ENCODE measurements at regions not wholly inside any gene's neighbourhood (a gene's known extent, or its start where the extent isn't known, plus 50 kb on each side); places are given as distances from the start of the nearest gene placed in this dataset.
"Not testable (repeated sequence)": the region's sequence is repeated elsewhere in the genome, so short reads cannot be mapped to it uniquely, and the experiment has no call there.

DNA sequence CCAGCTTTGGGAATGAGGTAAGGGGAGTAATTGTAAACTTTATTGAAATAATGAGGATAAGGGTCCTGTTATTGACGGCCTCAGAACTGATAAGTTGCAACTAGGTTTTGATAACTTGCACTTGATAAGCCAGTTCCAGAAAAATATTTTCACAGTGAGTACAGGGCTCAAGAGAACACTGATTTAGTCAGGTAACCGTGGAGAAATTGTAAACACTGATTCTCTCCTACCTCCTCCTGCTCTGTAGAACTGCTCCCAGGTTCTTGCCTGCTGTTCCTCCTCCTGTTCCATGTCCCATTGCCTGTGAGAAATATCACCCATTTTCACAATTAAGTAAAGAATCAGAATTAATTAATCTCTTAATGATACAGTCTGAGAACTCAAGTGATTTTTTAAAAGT lies 55.0 kb upstream of the CXXC4 start:
- FAIRE-seq = no peak

GRCh38 chr4:104559502-104559901 lies 64.8 kb upstream of the CXXC4 start:
- no peak for FAIRE-seq

DNA sequence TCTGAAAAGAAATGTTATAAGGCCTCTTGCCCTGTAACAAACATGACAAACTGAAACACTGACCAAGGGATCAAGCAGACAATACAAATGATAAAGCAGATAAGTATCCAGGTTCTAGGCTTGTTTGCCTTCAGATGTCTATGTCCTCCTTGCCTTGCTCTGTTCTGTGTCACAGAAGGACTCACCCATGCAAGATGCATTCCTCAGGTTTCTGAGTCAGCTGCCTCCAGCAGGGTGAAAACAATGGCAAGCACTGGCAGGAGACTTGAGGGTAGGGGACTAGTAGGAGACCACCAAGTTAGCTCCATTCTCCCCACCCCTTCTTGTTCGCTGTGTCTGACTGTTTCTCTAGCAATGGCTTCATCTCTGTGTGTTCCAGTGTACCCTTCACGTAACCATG lies 76.6 kb upstream of the CXXC4 start:
- FAIRE-seq = no peak

DNA sequence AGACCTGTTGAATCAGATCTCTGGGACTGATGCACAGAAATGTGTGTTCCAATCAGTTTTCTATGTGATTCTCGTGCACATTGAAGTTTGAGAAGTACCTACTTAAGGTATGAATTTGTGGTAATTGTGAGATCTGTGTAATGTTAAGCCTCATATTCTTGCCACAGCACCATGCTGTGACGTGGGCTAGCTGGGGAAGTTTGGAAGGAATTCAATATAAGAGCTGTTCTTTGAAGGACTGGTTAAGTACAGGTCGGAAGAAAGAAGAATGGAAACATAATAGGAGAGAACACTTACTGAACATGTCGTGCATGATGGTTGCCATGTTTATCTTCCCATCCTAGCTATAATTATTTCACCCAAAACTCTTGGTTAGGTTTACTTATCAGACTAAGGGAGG lies 79.7 kb upstream of the CXXC4 start:
- no peak for FAIRE-seq

DNA sequence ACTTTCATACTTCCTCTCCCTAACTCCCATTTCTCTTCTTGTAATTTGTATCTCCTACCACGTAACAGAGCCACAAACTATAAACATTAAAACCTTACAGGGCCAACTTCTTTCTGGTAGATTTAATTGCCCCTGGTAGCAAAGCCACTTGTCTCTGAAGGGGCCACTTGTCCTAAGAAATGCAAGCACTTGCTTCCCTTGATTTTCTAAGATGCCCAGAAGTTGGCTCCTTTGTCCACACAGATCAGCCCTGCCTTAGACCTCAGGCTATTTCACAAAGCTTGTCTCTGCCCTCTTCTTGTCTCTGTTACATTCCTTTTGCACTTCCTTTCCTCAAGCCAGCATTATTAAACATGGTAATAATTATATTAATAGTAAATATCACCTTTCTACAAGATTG lies 80.6 kb upstream of the CXXC4 start:
- FAIRE-seq = no peak

GRCh38 chr4:104577405-104577804 lies 82.7 kb upstream of the CXXC4 start:
- FAIRE-seq = peak; percentile 11

DNA sequence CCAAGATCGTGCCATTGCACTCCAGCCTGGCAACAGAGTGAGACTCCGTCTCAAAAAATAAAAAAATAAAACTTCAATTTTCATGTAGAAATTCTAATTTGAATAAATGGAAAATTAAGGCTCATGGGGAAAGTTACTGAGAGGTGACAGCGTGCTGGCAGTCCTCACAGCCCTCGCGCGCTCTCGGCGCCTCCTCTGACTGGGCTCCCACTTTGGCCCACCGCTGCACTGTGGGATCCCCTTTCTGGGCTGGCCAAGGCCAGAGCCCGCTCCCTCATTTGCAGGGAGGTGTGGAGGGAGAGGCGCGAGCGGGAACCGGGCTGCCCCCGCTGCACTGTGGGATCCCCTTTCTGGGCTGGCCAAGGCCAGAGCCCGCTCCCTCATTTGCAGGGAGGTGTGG lies 86.8 kb upstream of the CXXC4 start:
- not testable (repeated sequence) for FAIRE-seq

DNA sequence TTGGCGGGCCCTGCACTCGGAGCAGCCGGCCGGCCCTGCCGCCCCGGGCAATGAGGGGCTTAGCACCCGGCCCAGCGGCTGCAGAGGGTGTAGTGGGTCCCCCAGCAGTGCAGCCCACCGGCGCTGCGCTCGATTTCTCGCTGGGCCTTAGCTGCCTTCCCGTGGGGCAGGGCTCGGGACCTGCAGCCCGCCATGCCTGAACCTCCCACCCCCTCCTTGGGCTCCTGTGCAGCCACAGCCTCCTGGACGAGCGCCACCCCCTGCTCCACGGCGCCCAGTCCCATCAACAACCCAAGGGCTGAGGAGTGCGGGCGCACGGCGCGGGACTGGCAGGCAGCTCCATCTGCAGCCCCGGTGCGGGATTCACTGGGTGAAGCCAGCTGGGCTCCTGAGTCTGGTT lies 87.4 kb upstream of the CXXC4 start:
- not testable (repeated sequence) for FAIRE-seq

DNA sequence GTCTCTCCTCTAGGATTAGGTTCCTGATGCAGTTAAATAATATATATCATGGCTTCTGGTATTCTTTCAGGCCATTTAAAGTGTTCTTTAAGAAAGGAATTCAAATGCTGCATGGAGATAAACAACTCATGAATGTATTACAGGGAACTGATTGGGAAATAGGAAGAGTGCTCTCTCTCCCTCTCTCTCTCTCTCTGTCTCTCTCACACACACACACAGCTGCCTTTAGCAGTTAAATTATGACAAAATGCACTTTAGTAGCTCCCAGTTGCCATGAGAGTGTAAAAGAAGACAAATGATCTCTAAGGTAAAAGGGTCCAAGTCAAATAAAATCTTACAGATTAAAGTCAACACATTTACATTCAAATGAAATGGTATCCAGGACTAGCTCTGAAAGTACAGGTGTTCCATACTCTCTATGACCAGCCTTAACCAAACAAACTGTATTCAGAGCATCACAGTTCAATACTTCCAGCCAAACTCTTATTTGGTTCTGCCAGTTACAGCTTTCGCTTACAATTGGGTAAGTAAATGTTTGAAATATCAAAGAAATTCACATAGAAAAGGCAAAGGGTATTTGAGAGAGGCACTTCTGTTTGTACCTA lies 94.7 kb upstream of the CXXC4 start:
- FAIRE-seq = no peak

GRCh38 chr4:104591510-104591911 lies 96.8 kb upstream of the CXXC4 start:
- FAIRE-seq = no peak

DNA sequence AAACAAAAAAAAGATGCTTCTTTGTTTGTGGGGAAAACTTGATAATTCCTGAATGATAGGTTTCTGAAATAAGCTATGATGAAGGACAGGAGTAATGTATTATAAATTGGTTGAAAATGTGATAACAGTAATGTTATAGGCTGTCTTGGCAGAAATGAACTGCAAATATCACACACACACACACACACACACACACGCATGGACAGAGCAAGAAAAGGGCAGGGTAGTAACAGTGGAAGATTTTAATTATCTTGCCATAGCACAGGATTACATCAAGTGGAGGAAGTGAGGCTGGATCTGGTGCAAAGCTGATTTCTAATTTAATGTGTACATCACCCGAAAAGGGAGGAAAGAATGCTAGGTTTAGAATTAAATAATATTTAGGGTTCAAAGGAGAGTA lies 97.5 kb upstream of the CXXC4 start:
- FAIRE-seq = no peak

DNA sequence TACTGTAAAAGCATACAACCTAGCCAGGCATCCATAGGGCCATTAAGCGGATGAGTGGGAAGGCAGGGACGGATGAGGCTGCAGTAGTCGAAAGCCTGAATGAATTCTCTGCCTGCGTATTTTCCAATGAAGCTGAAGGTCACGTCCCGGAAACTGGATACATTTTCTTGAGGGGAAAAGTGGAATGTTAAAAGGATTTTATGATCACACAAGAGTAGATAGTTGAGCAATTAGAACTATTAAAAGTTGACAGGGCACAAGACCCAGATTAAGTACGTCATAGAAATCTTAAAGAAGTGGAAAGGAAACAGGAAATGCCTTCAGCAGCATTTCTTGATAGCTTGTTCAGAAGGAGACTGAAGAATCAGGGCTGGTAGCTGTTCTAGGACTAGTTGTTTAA lies 98.3 kb upstream of the CXXC4 start:
- no peak for FAIRE-seq

GRCh38 chr4:104596189-104596588 lies 101.5 kb upstream of the CXXC4 start:
- FAIRE-seq = no peak

- no peak for FAIRE-seq
Measured at GRCh38 chr4:104615496-104615895, 120.8 kb upstream of the CXXC4 start.

DNA sequence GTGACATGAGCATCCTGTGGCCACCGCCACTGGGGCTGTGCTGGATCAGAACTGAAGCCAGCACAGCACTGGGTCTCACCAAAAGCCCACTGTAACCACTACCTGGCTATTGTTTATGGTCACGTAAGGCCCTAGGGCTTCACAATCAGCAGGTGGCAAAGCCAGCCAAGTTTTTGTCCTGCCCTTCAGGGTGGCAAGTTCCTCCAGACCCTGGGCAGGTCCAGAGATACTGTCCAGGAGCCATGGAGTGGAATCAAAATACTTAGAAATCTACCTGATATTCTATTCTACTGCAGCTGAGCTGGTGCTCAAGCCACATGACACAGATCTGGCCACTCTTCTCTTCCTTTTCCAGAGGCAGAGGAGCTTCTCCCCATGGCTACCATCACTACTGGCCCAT lies 121.2 kb upstream of the CXXC4 start:
- no peak for FAIRE-seq

DNA sequence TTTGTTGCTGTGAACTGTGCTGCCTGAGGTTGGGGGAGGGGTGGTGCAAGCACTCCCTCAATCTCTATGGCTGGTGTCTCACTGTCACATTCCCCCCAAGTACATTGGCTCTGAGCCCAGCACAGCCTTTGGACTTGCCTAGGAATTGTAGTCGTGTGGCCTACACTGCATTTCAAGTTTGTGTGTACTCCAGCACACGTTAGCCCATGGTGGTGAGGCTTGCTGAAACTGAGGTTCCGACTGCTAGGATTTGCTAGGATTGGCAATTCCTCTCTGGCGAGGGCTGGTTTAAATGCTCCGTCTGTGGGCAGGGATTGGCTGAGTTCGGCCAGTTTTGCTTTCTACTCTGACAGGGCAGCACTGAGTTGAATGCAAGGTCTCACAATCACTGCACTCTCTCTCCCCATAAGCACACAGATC lies 121.7 kb upstream of the CXXC4 start:
- FAIRE-seq = no peak

- FAIRE-seq = no peak
Measured at GRCh38 chr4:104625706-104626105, 131.0 kb upstream of the CXXC4 start.

DNA sequence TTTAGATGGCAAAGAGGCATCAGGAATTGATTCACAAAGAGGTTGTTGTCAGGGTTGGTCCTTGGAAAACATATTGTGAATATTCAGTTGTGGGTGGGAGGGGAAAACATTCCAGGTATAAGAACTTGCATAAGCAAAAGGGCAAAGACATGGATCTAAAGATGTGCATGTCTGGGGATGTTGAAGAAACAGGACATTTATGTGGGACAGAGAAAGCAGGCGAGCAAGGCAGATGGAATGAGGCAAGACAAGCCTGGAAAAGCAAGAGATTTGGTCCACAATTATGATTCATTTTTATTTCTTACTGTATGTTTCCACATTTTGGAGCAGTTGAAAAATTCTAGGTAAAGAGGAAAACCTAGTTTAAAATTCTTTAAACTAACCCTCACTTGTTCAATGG lies 134.9 kb upstream of the CXXC4 start:
- no peak for FAIRE-seq

- FAIRE-seq = no peak
Measured at GRCh38 chr4:104630272-104630671, 135.6 kb upstream of the CXXC4 start.

DNA sequence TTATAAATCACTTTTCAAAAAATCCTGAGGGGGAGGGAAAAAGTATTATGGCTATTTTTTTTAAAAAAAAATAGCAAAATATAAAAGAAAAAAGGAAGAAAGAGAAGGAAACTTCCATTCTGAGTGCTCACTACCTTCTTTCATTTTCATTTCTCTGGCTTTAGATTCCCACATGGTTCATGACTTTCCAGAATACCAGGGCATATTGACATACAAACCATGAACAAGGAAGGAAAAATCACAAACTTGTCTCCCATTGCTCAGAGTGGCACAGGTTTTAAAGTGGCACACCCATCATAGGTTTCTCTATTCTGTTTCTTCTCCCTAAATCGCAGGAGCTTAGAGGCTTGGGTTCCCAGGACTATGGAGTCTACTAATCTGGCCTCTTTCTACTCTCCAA lies 136.3 kb upstream of the CXXC4 start:
- FAIRE-seq = no peak

- no peak for FAIRE-seq
Measured at GRCh38 chr4:104641418-104641817, 146.7 kb upstream of the CXXC4 start.

GRCh38 chr4:104642521-104642920 lies 147.8 kb upstream of the CXXC4 start:
- FAIRE-seq = no peak

- FAIRE-seq = no peak
Measured at GRCh38 chr4:104643805-104644204, 149.1 kb upstream of the CXXC4 start.

GRCh38 chr4:104649631-104650030 lies 154.9 kb upstream of the CXXC4 start:
- FAIRE-seq = no peak

- not testable (repeated sequence) for FAIRE-seq
Measured at GRCh38 chr4:104662269-104662668, 167.6 kb upstream of the CXXC4 start.

DNA sequence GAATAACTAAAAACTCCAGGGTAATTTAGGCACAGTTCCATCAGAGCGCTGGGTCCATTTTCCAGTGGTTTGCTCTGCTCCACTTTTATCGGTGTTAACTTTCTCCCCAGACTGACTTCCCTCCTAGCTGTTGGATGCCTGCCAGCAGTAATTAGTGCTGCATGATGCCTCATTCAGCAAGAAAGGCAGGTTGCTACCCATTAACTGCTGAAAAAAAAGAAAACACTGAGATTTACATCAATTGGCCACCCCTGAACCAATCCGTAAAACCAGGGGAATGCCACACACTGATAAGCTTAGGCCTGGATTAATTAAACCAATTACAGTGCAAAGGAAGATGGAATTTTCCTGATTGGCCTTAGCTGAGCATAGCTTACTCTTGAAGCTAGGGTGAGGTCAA lies 182.4 kb upstream of the CXXC4 start:
- FAIRE-seq = no peak
